Activated CD8-positive, alpha-beta T cell treated with anti-CD3 and anti-CD28 coated beads, Interleukin-2, amount 10 ng/mL, durations not matched to agents 7 days and 5 days (primary cell): ENCODE measurements at regions not wholly inside any gene's neighbourhood (a gene's known extent, or its start where the extent isn't known, plus 50 kb on each side); places are given as distances from the start of the nearest gene placed in this dataset.

ENCODE experiments used
- ATAC-seq: fragments of 150-1000 bp; cut with Tn5 transposase; one replicate; pipeline ENCODE4 v1.10.0; 2021; ENCODE audit warnings: moderate library complexity
- CTCF ChIA-PET: fragments of 350-600 bp; sonication (Branson Sonifier 250); formaldehyde crosslinking; loops from one replicate; lab custom pipeline; 2021; ENCODE audit warnings: antibody characterized with exemption; lab: Charles Lee
- POLR2A ChIA-PET: fragments of 350-600 bp; sonication (Branson Sonifier 250); formaldehyde crosslinking; loops from one replicate; lab custom pipeline; 2021; ENCODE audit warnings: antibody characterized with exemption; lab: Charles Lee
- DNase-seq: peaks from one replicate; pipeline ENCODE4 v3.0.0-alpha.2; 2020
- H3K27ac Mint-ChIP-seq: one replicate; pipeline ENCODE4 v1.8.0; 2021; ENCODE audit warnings: mild to moderate bottlenecking, mixed read lengths
- H3K27me3 Mint-ChIP-seq: one replicate; pipeline ENCODE4 v1.8.0; 2021; ENCODE audit warnings: low read depth, mixed read lengths
- H3K36me3 Mint-ChIP-seq: one replicate; pipeline ENCODE4 v1.8.0; 2021; ENCODE audit warnings: low read depth, mixed read lengths
- H3K4me1 Mint-ChIP-seq: one replicate; pipeline ENCODE4 v1.8.0; 2021; ENCODE audit warnings: low read depth, mixed read lengths
- H3K4me3 Mint-ChIP-seq: one replicate; pipeline ENCODE4 v1.8.0; 2021; ENCODE audit warnings: mild to moderate bottlenecking, mixed read lengths
- H3K9me3 Mint-ChIP-seq: one replicate; pipeline ENCODE4 v1.8.0; 2022; ENCODE audit warnings: mixed read lengths; ENCODE audit not compliant: insufficient read depth

DNA sequence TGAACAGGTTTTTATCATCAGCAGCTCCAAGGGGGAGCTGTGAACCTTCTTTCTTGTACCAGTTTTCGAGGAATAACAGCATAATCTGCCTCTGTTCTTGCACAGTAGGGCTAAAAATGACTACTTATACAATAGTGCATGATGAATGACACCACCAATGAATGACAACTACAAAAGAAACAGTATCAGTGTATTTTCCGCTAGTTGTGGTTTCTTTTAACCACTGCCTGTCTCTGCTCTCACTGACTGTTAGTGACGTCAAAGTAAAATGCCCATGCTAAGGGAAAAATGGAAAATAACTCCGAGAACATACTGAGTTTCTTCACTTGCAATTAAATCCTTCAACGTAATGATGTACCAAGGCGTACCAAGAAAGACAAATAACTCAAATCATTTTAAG lies 294.9 kb downstream of the MAP2K6 start:
- POLR2A ChIA-PET = no interaction called here
- peak; percentile 88 for ATAC-seq
- H3K4me1 Mint-ChIP-seq = peaks cover 7% of the 10 kb centered on the region
- no peak overlapping the region for H3K27ac Mint-ChIP-seq
- no peak overlapping the region for H3K4me3 Mint-ChIP-seq
- H3K36me3 Mint-ChIP-seq = no peaks in the 10 kb centered on the region
- H3K9me3 Mint-ChIP-seq = no peaks in the 10 kb centered on the region
- CTCF ChIA-PET = no interaction called here
- no peak for DNase-seq
- H3K27me3 Mint-ChIP-seq = no peaks in the 10 kb centered on the region

GRCh38 chr17:69710926-69711325 lies 296.4 kb downstream of the MAP2K6 start:
- ATAC-seq = no peak
- ChIA-PET POLR2A (no interaction called here), CTCF (no interaction called here)
- Mint-ChIP-seq H3K27ac (no peak overlapping the region), H3K4me1 (peaks cover 7% of the 10 kb centered on the region), H3K9me3 (no peaks in the 10 kb centered on the region), H3K4me3 (no peak overlapping the region), H3K27me3 (no peaks in the 10 kb centered on the region), H3K36me3 (no peaks in the 10 kb centered on the region)
- DNase-seq = no peak

DNA sequence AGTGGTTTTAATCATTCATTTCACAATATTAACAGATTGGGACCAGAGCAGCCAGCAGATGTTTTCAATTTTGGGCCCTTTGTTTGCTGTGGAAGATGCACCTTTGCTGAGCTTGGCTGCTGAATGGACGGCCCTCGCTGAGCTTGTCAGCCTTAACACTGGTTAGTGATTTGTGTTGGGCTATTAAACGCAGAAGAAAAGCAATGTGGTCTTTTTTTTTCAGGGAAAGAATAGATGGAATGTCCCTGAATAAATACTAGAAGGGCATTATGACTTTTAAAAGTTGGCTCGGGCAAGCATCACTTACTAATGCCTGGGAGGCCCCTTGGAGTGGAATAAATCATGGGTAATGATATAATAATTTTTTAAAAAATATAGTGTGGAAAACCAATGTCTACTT lies 297.0 kb downstream of the MAP2K6 start:
- H3K4me3 Mint-ChIP-seq = no peak overlapping the region
- H3K4me1 Mint-ChIP-seq = peaks cover 7% of the 10 kb centered on the region
- H3K27me3 Mint-ChIP-seq = no peaks in the 10 kb centered on the region
- H3K9me3 Mint-ChIP-seq = no peaks in the 10 kb centered on the region
- ChIA-PET CTCF (no interaction called here), POLR2A (no interaction called here)
- DNase-seq (no peak), ATAC-seq (no peak)
- no peaks in the 10 kb centered on the region for H3K36me3 Mint-ChIP-seq
- H3K27ac Mint-ChIP-seq = no peak overlapping the region

DNA sequence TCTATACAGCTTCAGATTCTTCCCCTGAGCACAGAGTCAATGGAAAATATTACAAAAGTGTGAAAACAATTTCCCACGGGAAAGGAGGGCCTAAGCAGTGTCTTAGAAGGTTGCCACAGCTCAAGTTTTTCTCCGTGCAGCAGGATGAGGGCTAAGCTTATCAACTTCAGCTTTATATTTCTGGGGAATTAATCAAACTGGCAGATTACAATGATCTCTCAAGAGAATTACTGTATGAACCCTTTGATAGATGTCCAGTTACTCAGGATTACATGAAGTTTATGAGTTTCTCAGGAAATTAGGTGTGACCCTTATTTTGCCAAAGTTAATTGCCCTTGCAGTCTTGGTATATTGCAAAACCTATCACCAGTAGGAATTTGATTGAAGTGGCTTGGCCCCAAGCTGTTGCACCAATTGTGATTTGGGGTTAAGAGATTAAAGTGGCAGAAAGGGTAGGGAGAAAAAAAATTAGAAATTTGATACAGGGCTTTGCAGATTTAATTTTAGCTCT lies 298.4 kb downstream of the MAP2K6 start:
- Mint-ChIP-seq H3K4me3 (no peak overlapping the region), H3K27ac (no peak overlapping the region), H3K4me1 (peaks cover 7% of the 10 kb centered on the region), H3K36me3 (no peaks in the 10 kb centered on the region), H3K9me3 (no peaks in the 10 kb centered on the region), H3K27me3 (no peaks in the 10 kb centered on the region)
- DNase-seq (no peak), ATAC-seq (no peak)
- ChIA-PET POLR2A (no interaction called here), CTCF (no interaction called here)

GRCh38 chr17:69713815-69714214 lies 299.3 kb downstream of the MAP2K6 start:
- ChIA-PET POLR2A (no interaction called here), CTCF (no interaction called here)
- peaks cover 6% of the 10 kb centered on the region for H3K4me1 Mint-ChIP-seq
- no peaks in the 10 kb centered on the region for H3K27me3 Mint-ChIP-seq
- H3K27ac Mint-ChIP-seq = no peak overlapping the region
- DNase-seq (no peak), ATAC-seq (no peak)
- H3K9me3 Mint-ChIP-seq = no peaks in the 10 kb centered on the region
- H3K36me3 Mint-ChIP-seq = no peaks in the 10 kb centered on the region
- no peak overlapping the region for H3K4me3 Mint-ChIP-seq

DNA sequence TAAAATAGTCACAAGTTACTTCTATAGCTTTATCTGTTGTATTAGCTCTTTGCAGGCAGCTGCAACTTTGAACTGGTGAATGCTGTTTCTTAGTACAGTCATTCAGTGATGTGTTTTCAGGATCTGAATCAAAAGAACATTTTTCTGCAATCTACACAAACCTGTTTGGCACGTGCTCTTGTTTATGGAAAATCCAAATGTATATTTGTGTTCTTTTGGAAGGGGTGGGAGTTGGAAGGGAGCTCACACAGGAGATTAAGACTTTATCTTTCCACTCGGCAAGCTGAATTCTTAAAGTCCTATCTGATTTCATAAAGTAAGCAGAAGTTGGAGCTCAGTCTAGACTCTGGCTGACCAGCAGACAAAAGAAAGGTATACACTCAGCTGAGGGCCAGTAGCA lies 300.2 kb downstream of the MAP2K6 start:
- CTCF ChIA-PET = no interaction called here
- Mint-ChIP-seq H3K4me1 (peaks cover 2% of the 10 kb centered on the region), H3K4me3 (no peak overlapping the region), H3K27me3 (no peaks in the 10 kb centered on the region), H3K36me3 (no peaks in the 10 kb centered on the region), H3K9me3 (no peaks in the 10 kb centered on the region), H3K27ac (no peak overlapping the region)
- DNase-seq (no peak), ATAC-seq (no peak)
- POLR2A ChIA-PET = no interaction called here

DNA sequence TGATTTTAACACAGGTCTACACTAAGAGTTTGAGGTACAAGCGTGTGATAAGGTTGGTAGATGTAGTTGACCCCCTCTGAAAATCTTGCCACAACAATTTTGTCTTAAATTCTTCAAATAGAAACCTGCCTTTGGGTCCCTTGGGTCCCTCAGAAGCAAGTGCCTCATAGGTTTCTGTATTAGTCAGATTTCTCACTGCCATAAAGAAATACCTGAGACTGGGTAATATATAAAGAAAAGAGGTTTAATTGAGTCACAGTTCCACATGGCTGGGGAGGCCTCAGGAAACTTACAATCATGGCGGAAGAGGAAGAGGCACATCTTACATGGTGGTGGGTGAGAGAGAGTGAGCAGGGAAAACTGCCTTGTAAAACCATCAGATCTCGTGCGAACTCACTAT lies 301.2 kb downstream of the MAP2K6 start:
- Mint-ChIP-seq H3K4me1 (no peaks in the 10 kb centered on the region), H3K27me3 (no peaks in the 10 kb centered on the region), H3K4me3 (no peak overlapping the region), H3K27ac (no peak overlapping the region), H3K9me3 (no peaks in the 10 kb centered on the region), H3K36me3 (no peaks in the 10 kb centered on the region)
- CTCF ChIA-PET = no interaction called here
- ATAC-seq = no peak
- DNase-seq = no peak
- POLR2A ChIA-PET = no interaction called here

- ATAC-seq (no peak), DNase-seq (no peak)
- Mint-ChIP-seq H3K4me3 (no peak overlapping the region), H3K27me3 (no peaks in the 10 kb centered on the region), H3K4me1 (no peaks in the 10 kb centered on the region), H3K36me3 (no peaks in the 10 kb centered on the region), H3K9me3 (no peaks in the 10 kb centered on the region), H3K27ac (no peak overlapping the region)
- CTCF ChIA-PET = no interaction called here
- POLR2A ChIA-PET = no interaction called here
Observed at GRCh38 chr17:69716556-69716955, 302.1 kb downstream of the MAP2K6 start.

DNA sequence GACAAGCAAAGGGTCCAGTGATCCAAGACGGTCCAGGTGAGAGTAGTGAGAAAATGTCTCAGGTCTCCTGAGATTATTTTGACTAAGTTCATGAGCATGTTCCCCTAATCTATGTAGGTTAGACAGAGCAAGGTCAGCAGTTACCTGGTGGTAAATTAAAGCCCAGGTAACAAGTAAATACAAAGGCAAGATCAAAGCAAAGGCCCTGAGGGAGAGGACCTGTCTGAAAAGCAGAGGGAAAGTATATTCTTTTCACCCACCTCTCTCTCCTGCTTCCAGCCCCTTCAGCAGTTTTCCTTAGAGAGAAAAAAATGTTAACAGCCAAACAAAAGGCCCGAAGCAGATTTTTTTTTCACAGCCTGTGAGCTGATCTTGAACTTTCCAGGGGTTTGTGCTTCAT lies 302.7 kb downstream of the MAP2K6 start:
- POLR2A ChIA-PET = no interaction called here
- no peaks in the 10 kb centered on the region for H3K9me3 Mint-ChIP-seq
- no peaks in the 10 kb centered on the region for H3K4me1 Mint-ChIP-seq
- CTCF ChIA-PET = interaction anchor here (1.0 kb wide), 1 partner anchor 35 kb away, joined by 3 read pairs; no protein-coding TSS in a partner anchor
- H3K27ac Mint-ChIP-seq = no peak overlapping the region
- no peaks in the 10 kb centered on the region for H3K36me3 Mint-ChIP-seq
- no peak overlapping the region for H3K4me3 Mint-ChIP-seq
- ATAC-seq (no peak), DNase-seq (no peak)
- H3K27me3 Mint-ChIP-seq = peaks cover 3% of the 10 kb centered on the region

GRCh38 chr17:69717819-69718218 lies 303.3 kb downstream of the MAP2K6 start:
- H3K27me3 Mint-ChIP-seq = peaks cover 3% of the 10 kb centered on the region

GRCh38 chr17:69719474-69720048 lies 305.1 kb downstream of the MAP2K6 start:
- H3K27ac Mint-ChIP-seq = no peak overlapping the region
- no peak overlapping the region for H3K4me3 Mint-ChIP-seq
- CTCF ChIA-PET = no interaction called here
- H3K9me3 Mint-ChIP-seq = no peaks in the 10 kb centered on the region
- H3K27me3 Mint-ChIP-seq = peaks cover 3% of the 10 kb centered on the region
- ATAC-seq (no peak), DNase-seq (no peak)
- H3K36me3 Mint-ChIP-seq = no peaks in the 10 kb centered on the region
- POLR2A ChIA-PET = no interaction called here
- H3K4me1 Mint-ChIP-seq = no peaks in the 10 kb centered on the region

More at GRCh38 chr17:69717819-69718218, 303.3 kb downstream of the MAP2K6 start:
- ATAC-seq = no peak
- H3K4me3 Mint-ChIP-seq = no peak overlapping the region
- no peak for DNase-seq
- ChIA-PET CTCF (interaction anchor here (1.0 kb wide), 1 partner anchor 35 kb away, joined by 3 read pairs; no protein-coding TSS in a partner anchor), POLR2A (no interaction called here)
- no peaks in the 10 kb centered on the region for H3K36me3 Mint-ChIP-seq
- H3K9me3 Mint-ChIP-seq = no peaks in the 10 kb centered on the region
- H3K27ac Mint-ChIP-seq = no peak overlapping the region
- no peaks in the 10 kb centered on the region for H3K4me1 Mint-ChIP-seq

GRCh38 chr17:69722518-69722917 lies 308.0 kb downstream of the MAP2K6 start:
- ChIA-PET CTCF (no interaction called here), POLR2A (no interaction called here)
- DNase-seq = no peak
- Mint-ChIP-seq H3K4me3 (no peak overlapping the region), H3K4me1 (no peaks in the 10 kb centered on the region), H3K36me3 (no peaks in the 10 kb centered on the region), H3K27ac (no peak overlapping the region), H3K9me3 (no peaks in the 10 kb centered on the region), H3K27me3 (peaks cover 7% of the 10 kb centered on the region)
- ATAC-seq = no peak

GRCh38 chr17:69723316-69723715 lies 308.8 kb downstream of the MAP2K6 start:
- Mint-ChIP-seq H3K4me1 (no peaks in the 10 kb centered on the region), H3K36me3 (no peaks in the 10 kb centered on the region), H3K27ac (no peak overlapping the region), H3K27me3 (peaks cover 7% of the 10 kb centered on the region), H3K4me3 (no peak overlapping the region), H3K9me3 (no peaks in the 10 kb centered on the region)
- POLR2A ChIA-PET = no interaction called here
- ATAC-seq (no peak), DNase-seq (no peak)
- CTCF ChIA-PET = no interaction called here
